Spleen (tissue), 11 donors: ENCODE measurements at regions not wholly inside any gene's neighbourhood (a gene's known extent, or its start where the extent isn't known, plus 50 kb on each side); places are given as distances from the start of the nearest gene placed in this dataset.

Experiments used
- DNase-seq: peaks from one replicate; pipeline ENCODE4 v3.0.0-alpha.2; 2020
- H3K27ac ChIP-seq, 8 donors: fragments of 200-600 bp; sonication (generic) in 7 of 8; 1 replicate in 4 of 8; 2 replicates in 4 of 8; pipeline versions ENCODE4 v1.5.0 to v1.8.0; 2016 to 2021; ENCODE audit warnings: inconsistent platforms in 4 of 8, mild to moderate bottlenecking in 4 of 8, moderate library complexity in 1 of 8
- H3K27me3 ChIP-seq, 7 donors: fragments of 200-600 bp; sonication (generic) in 6 of 7; replicated peaks in 1 of 7; 1 replicate in 4 of 7; 2 replicates in 3 of 7; pipeline versions ENCODE4 v1.5.0 to v1.8.0; 2016 to 2021; ENCODE audit warnings: inconsistent platforms in 3 of 7, mild to moderate bottlenecking in 1 of 7
- H3K36me3 ChIP-seq, 6 donors: fragments of 200-600 bp; sonication (generic) in 5 of 6; 1 replicate in 4 of 6; 2 replicates in 2 of 6; pipeline versions ENCODE4 v1.5.0 to v1.8.0; 2016 to 2021; ENCODE audit warnings: inconsistent platforms in 2 of 6
- H3K4me1 ChIP-seq, 6 donors: fragments of 200-600 bp; sonication (generic) in 5 of 6; 1 replicate in 3 of 6; 2 replicates in 3 of 6; pipeline versions ENCODE4 v1.5.0 to v1.8.0; 2016 to 2021; ENCODE audit warnings: inconsistent platforms in 3 of 6
- H3K4me3 ChIP-seq, 8 donors: fragments of 200-600 bp; sonication (generic) in 7 of 8; 1 replicate in 4 of 8; 2 replicates in 4 of 8; pipeline versions ENCODE4 v1.5.0 to v1.8.0; 2016 to 2021; ENCODE audit warnings: inconsistent platforms in 4 of 8, mild to moderate bottlenecking in 4 of 8, moderate library complexity in 2 of 8
- H3K9me3 ChIP-seq, 8 donors: fragments of 200-600 bp; sonication (generic) in 7 of 8; 1 replicate in 4 of 8; 2 replicates in 4 of 8; pipeline versions ENCODE4 v1.5.0 to v1.8.0; 2016 to 2021; ENCODE audit warnings: inconsistent platforms in 4 of 8
- POLR2A ChIP-seq, 3 donors: fragments of 450-650 bp; IDR thresholded peaks; one replicate each; pipeline ENCODE4 v1.5.1; 2017; ENCODE audit warnings: antibody characterized with exemption in 3 of 3, mild to moderate bottlenecking in 1 of 3
- POLR2AphosphoS5 ChIP-seq, 3 donors: sonication (generic); formaldehyde crosslinking; IDR thresholded peaks; one replicate each; pipeline ENCODE4 v1.5.1; 2017; ENCODE audit warnings: antibody characterized with exemption in 3 of 3
- WGBS, 5 donors: extraction: QIAGEN DNeasy Blood & Tissue Kit in 3 of 5; methylation state at CpG; one replicate each; pipeline versions ENCODE4 v1.1.5 to v1.1.7; 2013 to 2018; 5-methylcytosine and 5-hydroxymethylcytosine counted together
- intact Hi-C: fragments of 100-400 bp; cut with DNase I; formaldehyde crosslinking; loops from one replicate; pipeline ENCODE4 v1.15.0; 2023; ENCODE audit warnings: low total_unique reads
- TF ChIP-seq, protein P1 (sequence below), 11 experiments: fragments of 200-600 bp in 7 of 11; fragments of 450-650 bp in 4 of 11; sonication (generic) in 4 of 11; IDR thresholded peaks in 8 of 11; conservative IDR thresholded peaks in 3 of 11; 1 replicate in 7 of 11; 2 replicates in 4 of 11; pipeline versions ENCODE4 v1.4.0 to v1.8.0; 2016 to 2021; ENCODE audit warnings: antibody characterized with exemption in 11 of 11, inconsistent platforms in 4 of 11, mild to moderate bottlenecking in 1 of 11
- donor health status: healthy with polysubstance abuse.
- donor health status: DM: no; HTN: no; CAD: no; lungs with moderate emphysema.
- donor health status: DM: no; HTN: no; CAD: no.
- donor health status: Bipolar disorder and iron deficiency.
- donor health status: healthy.
- donor health status: DM: no; HTN: no; CAD: no.
- donor health status: DM: yes; HTN: yes; CAD: no.

- Histone ChIP-seq H3K4me1 (no peaks in the 10 kb centered on the region), H3K36me3 (no peaks in the 10 kb centered on the region), H3K27me3 (peaks cover 0 to 4% (median 0%) of the 10 kb centered on the region in 7 donors), H3K27ac (no peak overlapping the region), H3K9me3 (no peaks in the 10 kb centered on the region), H3K4me3 (no peak overlapping the region)
- WGBS, 5 donors: 91 to 97% (median 95%) methylated on average over 1 of the region's 1 CpG
- intact Hi-C loops: no loop called here
- TF ChIP-seq POLR2AphosphoS5 (IDR thresholded peaks at IDR 0.05) (no peak), POLR2A (IDR thresholded peaks at IDR 0.05) (no peak)
- TF ChIP-seq, protein P1, sequence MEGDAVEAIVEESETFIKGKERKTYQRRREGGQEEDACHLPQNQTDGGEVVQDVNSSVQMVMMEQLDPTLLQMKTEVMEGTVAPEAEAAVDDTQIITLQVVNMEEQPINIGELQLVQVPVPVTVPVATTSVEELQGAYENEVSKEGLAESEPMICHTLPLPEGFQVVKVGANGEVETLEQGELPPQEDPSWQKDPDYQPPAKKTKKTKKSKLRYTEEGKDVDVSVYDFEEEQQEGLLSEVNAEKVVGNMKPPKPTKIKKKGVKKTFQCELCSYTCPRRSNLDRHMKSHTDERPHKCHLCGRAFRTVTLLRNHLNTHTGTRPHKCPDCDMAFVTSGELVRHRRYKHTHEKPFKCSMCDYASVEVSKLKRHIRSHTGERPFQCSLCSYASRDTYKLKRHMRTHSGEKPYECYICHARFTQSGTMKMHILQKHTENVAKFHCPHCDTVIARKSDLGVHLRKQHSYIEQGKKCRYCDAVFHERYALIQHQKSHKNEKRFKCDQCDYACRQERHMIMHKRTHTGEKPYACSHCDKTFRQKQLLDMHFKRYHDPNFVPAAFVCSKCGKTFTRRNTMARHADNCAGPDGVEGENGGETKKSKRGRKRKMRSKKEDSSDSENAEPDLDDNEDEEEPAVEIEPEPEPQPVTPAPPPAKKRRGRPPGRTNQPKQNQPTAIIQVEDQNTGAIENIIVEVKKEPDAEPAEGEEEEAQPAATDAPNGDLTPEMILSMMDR (IDR thresholded peaks at IDR 0.05 in 8 of 11, conservative IDR thresholded peaks at IDR 0.05 in 3 of 11): no peak
- DNase-seq: no peak
These were observed 50.2 kb upstream of the THSD7B start for GRCh38 chr2:136715146-136715545.

- TF ChIP-seq, protein P1 (IDR thresholded peaks at IDR 0.05 in 8 of 11, conservative IDR thresholded peaks at IDR 0.05 in 3 of 11): no peak
- TF ChIP-seq POLR2A (IDR thresholded peaks at IDR 0.05) (no peak), POLR2AphosphoS5 (IDR thresholded peaks at IDR 0.05) (no peak)
- no peaks in the 10 kb centered on the region for H3K36me3 ChIP-seq
- intact Hi-C loops: no loop called here
- H3K9me3 ChIP-seq: no peaks in the 10 kb centered on the region
- peaks cover 0 to 4% (median 0%) of the 10 kb centered on the region in 7 donors for H3K27me3 ChIP-seq
- H3K4me1 ChIP-seq: no peaks in the 10 kb centered on the region
- H3K27ac ChIP-seq: no peak overlapping the region
- 61 to 73% (median 64%) methylated on average over 2 of the region's 2 CpGs for WGBS, 5 donors
- DNase-seq: no peak
- H3K4me3 ChIP-seq: no peak overlapping the region
These were observed 50.8 kb upstream of the THSD7B start for GRCh38 chr2:136714452-136714951.

DNA sequence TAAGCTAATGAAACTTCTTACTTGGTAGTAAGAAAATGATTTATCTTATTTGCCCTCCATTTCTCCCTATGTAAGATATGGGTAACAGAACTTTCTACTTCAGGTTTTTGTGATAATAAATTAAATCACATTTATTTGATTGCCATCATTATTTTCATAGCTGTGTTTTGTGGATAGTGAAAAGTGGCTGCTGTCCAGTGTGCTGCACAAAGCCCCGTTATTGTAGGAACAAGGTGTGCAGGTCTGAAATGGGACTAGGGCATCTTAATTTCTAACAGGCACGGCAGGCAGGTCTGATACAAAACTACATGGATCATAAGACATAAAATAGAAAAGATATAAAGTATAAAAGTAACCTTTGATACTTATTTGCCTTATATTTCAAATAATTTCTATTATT is 51.6 kb upstream of the THSD7B start:
- Histone ChIP-seq H3K27ac (no peak overlapping the region), H3K9me3 (no peaks in the 10 kb centered on the region), H3K36me3 (no peaks in the 10 kb centered on the region), H3K4me1 (no peaks in the 10 kb centered on the region), H3K4me3 (no peak overlapping the region), H3K27me3 (peaks cover 0 to 4% (median 0%) of the 10 kb centered on the region in 7 donors)
- 28 to 59% (median 36%) methylated on average over 2 of the region's 2 CpGs for WGBS, 5 donors
- DNase-seq: no peak
- TF ChIP-seq POLR2A (IDR thresholded peaks at IDR 0.05): no peak
- TF ChIP-seq, protein P1 (IDR thresholded peaks at IDR 0.05 in 8 of 11, conservative IDR thresholded peaks at IDR 0.05 in 3 of 11): no peak
- TF ChIP-seq POLR2AphosphoS5 (IDR thresholded peaks at IDR 0.05): no peak
- intact Hi-C loops: no loop called here

DNA sequence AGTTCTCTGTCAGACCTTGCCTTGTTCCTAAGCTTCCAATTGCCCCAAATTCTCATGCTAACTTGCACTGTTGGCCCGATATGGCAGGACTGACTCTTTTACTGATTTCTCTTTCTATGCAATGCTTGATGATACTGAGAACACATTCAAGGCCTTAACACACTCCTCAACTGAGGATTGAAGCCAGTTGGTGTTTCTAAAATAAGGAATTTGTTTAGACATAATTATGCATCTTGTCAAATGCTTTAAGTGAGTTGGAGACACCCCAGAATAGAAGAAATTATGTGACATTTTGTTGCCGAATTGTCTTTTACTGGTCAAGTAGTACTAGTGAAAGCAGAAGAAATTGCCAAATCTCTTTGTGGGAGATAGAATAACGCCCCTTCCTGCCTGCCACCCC is 60.0 kb upstream of the THSD7B start:
- Histone ChIP-seq H3K36me3 (no peaks in the 10 kb centered on the region), H3K4me3 (no peak overlapping the region), H3K4me1 (no peaks in the 10 kb centered on the region), H3K9me3 (peaks cover 0 to 11% (median 6%) of the 10 kb centered on the region in 8 donors), H3K27me3 (no peaks in the 10 kb centered on the region), H3K27ac (no peak overlapping the region)
- no peak for DNase-seq
- intact Hi-C loops: no loop called here
- WGBS, 5 donors: 71 to 86% (median 77%) methylated on average over 3 of the region's 3 CpGs
- TF ChIP-seq, protein P1 (IDR thresholded peaks at IDR 0.05 in 8 of 11, conservative IDR thresholded peaks at IDR 0.05 in 3 of 11): no peak
- TF ChIP-seq POLR2A (IDR thresholded peaks at IDR 0.05) (no peak), POLR2AphosphoS5 (IDR thresholded peaks at IDR 0.05) (no peak)
